Parathyroid adenoma (tissue), 2 donors: ENCODE measurements at regions not wholly inside any gene's neighbourhood (a gene's known extent, or its start where the extent isn't known, plus 50 kb on each side); places are given as distances from the start of the nearest gene placed in this dataset.

Experiments used
- H2AFZ ChIP-seq: fragments of 300-600 bp; sonication (generic); one replicate; pipeline ENCODE4 v1.7.0; 2017; ENCODE audit warnings: antibody characterized with exemption, mild to moderate bottlenecking
- H3K27ac ChIP-seq: fragments of 300-600 bp; sonication (generic); one replicate; pipeline ENCODE4 v1.7.0; 2017
- H3K27me3 ChIP-seq: fragments of 300-600 bp; sonication (generic); one replicate; pipeline ENCODE4 v1.7.0; 2017; ENCODE audit warnings: low read length; ENCODE audit not compliant: control insufficient read depth, insufficient read depth
- H3K36me3 ChIP-seq: fragments of 300-600 bp; sonication (generic); one replicate; pipeline ENCODE4 v1.7.0; 2017; ENCODE audit warnings: low read length; ENCODE audit not compliant: control insufficient read depth, insufficient read depth
- H3K4me1 ChIP-seq: fragments of 300-600 bp; sonication (generic); one replicate; pipeline ENCODE4 v1.7.0; 2017; ENCODE audit warnings: control low read depth
- H3K4me2 ChIP-seq: fragments of 300-600 bp; sonication (generic); one replicate; pipeline ENCODE4 v1.7.0; 2017; ENCODE audit warnings: low read length
- H3K4me3 ChIP-seq: fragments of 300-600 bp; sonication (generic); one replicate; pipeline ENCODE4 v1.7.0; 2017; ENCODE audit warnings: low read depth, low read length
- H3K79me2 ChIP-seq: fragments of 300-600 bp; sonication (generic); one replicate; pipeline ENCODE4 v1.7.0; 2017; ENCODE audit warnings: control low read depth
- H3K9ac ChIP-seq: fragments of 300-600 bp; sonication (generic); one replicate; pipeline ENCODE4 v1.7.0; 2017; ENCODE audit warnings: mild to moderate bottlenecking
- H3K9me3 ChIP-seq: fragments of 300-600 bp; sonication (generic); one replicate; pipeline ENCODE4 v1.7.0; 2017; ENCODE audit warnings: low read length; ENCODE audit not compliant: control insufficient read depth
- CTCF ChIP-seq: fragments of 300-600 bp; sonication (generic); IDR thresholded peaks from one replicate; pipeline ENCODE4 v1.7.0; 2017; ENCODE audit warnings: antibody characterized with exemption, mild to moderate bottlenecking
- donor health status: primary hyperparathyroidism.

- H3K27me3 ChIP-seq, result no peaks in the 10 kb centered on the region
- no peaks in the 10 kb centered on the region for H3K9me3 ChIP-seq
- H3K9ac ChIP-seq, result no peak overlapping the region
- no peaks in the 10 kb centered on the region for H3K36me3 ChIP-seq
- H3K79me2 ChIP-seq, result no peaks in the 10 kb centered on the region
- H3K4me2 ChIP-seq, result no peak overlapping the region
- H3K27ac ChIP-seq, result no peak overlapping the region
- no peaks in the 10 kb centered on the region for H3K4me1 ChIP-seq
- no peak overlapping the region for H2AFZ ChIP-seq
- TF ChIP-seq CTCF, result no peak
- H3K4me3 ChIP-seq, result no peak overlapping the region
Measured at GRCh38 chr1:56311766-56312165, 267.6 kb downstream of the PLPP3 start.

- Histone ChIP-seq H3K4me2 (no peak overlapping the region), H3K27me3 (no peaks in the 10 kb centered on the region), H3K9ac (no peak overlapping the region), H3K27ac (no peak overlapping the region), H3K4me1 (no peaks in the 10 kb centered on the region), H3K36me3 (no peaks in the 10 kb centered on the region), H3K4me3 (no peak overlapping the region), H3K9me3 (no peaks in the 10 kb centered on the region), H2AFZ (no peak overlapping the region), H3K79me2 (no peaks in the 10 kb centered on the region)
- no peak for TF ChIP-seq CTCF
Measured at GRCh38 chr1:56310945-56311344, 268.4 kb downstream of the PLPP3 start.

GRCh38 chr1:56309065-56309464 lies 270.3 kb downstream of the PLPP3 start:
- no peak overlapping the region for H3K9ac ChIP-seq
- no peaks in the 10 kb centered on the region for H3K4me1 ChIP-seq
- no peaks in the 10 kb centered on the region for H3K79me2 ChIP-seq
- H3K27me3 ChIP-seq, result no peaks in the 10 kb centered on the region
- no peak overlapping the region for H3K4me2 ChIP-seq
- TF ChIP-seq CTCF, result no peak
- H3K27ac ChIP-seq, result no peak overlapping the region
- H2AFZ ChIP-seq, result no peak overlapping the region
- no peak overlapping the region for H3K4me3 ChIP-seq
- no peaks in the 10 kb centered on the region for H3K9me3 ChIP-seq
- H3K36me3 ChIP-seq, result no peaks in the 10 kb centered on the region

- H2AFZ ChIP-seq, result no peak overlapping the region
- no peaks in the 10 kb centered on the region for H3K4me1 ChIP-seq
- no peaks in the 10 kb centered on the region for H3K79me2 ChIP-seq
- no peak overlapping the region for H3K4me2 ChIP-seq
- H3K9ac ChIP-seq, result no peak overlapping the region
- no peak for TF ChIP-seq CTCF
- H3K4me3 ChIP-seq, result no peak overlapping the region
- no peak overlapping the region for H3K27ac ChIP-seq
- H3K27me3 ChIP-seq, result no peaks in the 10 kb centered on the region
- H3K9me3 ChIP-seq, result no peaks in the 10 kb centered on the region
- no peaks in the 10 kb centered on the region for H3K36me3 ChIP-seq
Measured at GRCh38 chr1:56304975-56305374, 274.4 kb downstream of the PLPP3 start.

GRCh38 chr1:56303805-56304204 lies 275.6 kb downstream of the PLPP3 start:
- Histone ChIP-seq H3K4me1 (no peaks in the 10 kb centered on the region), H3K4me2 (no peak overlapping the region), H3K27me3 (no peaks in the 10 kb centered on the region), H3K4me3 (no peak overlapping the region), H3K79me2 (no peaks in the 10 kb centered on the region), H3K36me3 (no peaks in the 10 kb centered on the region), H3K9me3 (no peaks in the 10 kb centered on the region), H2AFZ (no peak overlapping the region), H3K27ac (no peak overlapping the region), H3K9ac (no peak overlapping the region)
- TF ChIP-seq CTCF, result no peak
